ENCODE measurements at regions not wholly inside any gene's neighbourhood (a gene's known extent, or its start where the extent isn't known, plus 50 kb on each side); places are given as distances from the start of the nearest gene placed in this dataset.
"Not testable (repeated sequence)": the region's sequence is repeated elsewhere in the genome, so short reads cannot be mapped to it uniquely, and the experiment has no call there.

- no peak for DNase-seq
Observed at GRCh38 chr2:129361688-129362087, 617.8 kb upstream of the RAB6C start.

DNA sequence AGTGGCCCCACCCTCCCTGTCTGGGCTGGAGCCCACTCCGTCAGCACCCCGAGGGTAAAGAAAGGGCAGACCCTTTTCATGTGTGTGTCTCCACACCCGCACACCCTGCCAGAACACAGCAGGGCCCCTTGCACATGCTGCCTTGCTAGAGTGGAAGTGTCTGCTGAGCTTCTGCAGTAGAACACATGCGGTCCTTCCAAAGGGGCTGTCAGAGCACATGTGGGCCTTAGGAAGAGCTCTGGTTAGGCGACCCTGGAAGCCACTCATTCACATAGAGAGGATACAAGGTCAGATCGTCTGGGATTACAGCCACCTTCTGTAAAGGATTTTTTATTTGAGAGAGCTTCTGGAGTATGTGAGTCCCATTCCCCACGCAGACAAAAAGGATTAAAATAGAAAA lies 613.2 kb upstream of the RAB6C start:
- DNase-seq: no peak

- no peak for DNase-seq
Observed at GRCh38 chr2:129367107-129367506, 612.4 kb upstream of the RAB6C start.

DNA sequence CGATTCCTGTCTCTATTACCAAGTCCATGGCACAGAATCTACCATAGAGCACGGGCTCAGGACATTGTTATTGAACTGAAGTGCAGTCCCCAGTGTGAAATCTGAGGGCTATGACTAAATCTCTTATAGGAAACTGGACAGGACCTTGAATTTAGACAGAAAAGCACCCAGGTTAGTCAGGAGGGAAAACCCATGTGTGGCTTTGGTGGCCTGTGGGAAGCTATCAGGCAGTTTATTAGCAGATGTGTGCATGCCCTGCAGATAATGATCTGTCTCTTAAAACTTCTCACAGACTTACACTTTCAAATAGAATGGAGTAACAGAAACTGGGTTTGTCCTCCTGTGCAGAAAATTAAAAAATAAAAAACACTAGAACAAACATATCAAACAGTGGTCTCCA lies 610.0 kb upstream of the RAB6C start:
- DNase-seq: no peak

- no peak for DNase-seq
Observed at GRCh38 chr2:129374452-129374851, 605.0 kb upstream of the RAB6C start.

DNA sequence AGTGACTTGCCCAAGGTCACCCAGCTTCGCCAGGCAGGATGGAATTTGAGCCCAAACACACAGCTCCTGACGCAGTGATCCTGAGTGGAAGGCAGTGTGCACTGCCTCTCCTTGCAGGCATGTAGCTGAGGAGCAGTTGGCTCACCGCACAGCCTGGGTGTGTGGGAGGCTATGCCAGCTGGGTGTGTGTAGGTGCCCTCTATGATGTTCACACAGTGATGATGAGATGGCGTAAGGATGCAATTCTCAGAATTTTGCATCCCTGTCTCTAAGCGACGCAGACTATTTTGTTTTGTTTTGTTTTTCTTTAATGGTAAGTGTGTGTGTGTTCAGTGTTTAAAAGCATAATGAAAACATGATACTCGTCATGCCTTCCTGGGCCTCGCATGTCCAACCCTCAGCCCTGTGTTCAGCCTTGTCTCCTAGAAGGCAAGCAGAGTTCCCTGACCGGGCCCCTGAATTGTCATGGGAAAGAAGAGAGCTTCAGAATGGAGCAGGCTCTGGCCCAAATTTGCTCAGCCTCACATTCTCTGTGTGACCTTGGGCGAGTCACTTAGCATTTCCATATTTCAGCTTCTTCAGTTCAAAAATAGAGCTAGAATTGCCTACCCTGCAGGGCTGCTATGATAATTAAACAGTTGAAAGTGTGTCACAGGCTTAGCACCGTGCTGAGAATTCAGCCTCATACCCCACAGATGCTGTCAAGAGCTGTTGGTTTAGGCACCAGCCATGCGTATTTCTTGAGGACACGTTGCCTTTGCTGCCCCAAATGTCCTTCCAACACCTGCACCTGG lies 603.6 kb upstream of the RAB6C start:
- DNase-seq: no peak

- no peak for DNase-seq
Observed at GRCh38 chr2:129376426-129377077, 602.9 kb upstream of the RAB6C start.

- DNase-seq: no peak
Observed at GRCh38 chr2:129377078-129377469, 602.4 kb upstream of the RAB6C start.

GRCh38 chr2:129378186-129378585 lies 601.3 kb upstream of the RAB6C start:
- DNase-seq: no peak

DNA sequence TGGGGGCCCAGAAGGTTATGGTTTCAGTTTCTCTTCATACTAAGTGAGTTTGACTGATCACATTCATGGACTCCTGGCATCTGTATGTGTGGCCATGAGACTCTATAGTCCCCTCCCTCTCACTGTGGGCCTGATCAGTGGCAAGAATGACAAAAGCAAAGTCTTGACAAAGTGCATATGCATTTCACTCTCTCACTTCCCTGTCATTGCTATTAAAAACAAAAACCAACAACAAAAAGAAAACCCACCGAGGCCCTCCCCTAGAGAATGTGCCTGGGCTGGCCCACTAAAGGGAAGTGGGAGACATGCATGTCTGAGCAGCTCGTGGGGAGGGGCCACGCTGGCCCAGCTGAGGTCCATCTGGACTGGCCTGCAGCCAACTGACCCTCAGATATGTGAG lies 600.1 kb upstream of the RAB6C start:
- no peak for DNase-seq

DNA sequence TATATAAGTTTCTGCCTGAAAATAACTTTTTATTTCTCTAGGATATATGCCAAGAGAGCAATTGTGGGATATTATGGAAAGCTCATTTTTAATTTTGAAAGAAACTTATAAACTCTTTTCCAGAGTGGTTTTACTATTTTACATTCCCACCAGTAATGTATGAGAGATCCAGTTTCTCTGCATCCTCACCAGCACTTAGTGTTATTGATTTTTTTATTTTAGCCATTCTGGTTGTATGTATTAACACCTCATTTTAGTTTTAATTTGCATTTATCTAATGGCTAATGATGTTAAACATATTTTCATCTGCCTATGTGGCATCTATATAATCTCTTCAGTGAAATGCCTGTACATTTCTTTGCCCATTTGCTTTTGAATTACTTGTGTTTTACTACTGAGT lies 597.7 kb upstream of the RAB6C start:
- no peak for DNase-seq

- no peak for DNase-seq
Observed at GRCh38 chr2:129388870-129389269, 590.6 kb upstream of the RAB6C start.

DNA sequence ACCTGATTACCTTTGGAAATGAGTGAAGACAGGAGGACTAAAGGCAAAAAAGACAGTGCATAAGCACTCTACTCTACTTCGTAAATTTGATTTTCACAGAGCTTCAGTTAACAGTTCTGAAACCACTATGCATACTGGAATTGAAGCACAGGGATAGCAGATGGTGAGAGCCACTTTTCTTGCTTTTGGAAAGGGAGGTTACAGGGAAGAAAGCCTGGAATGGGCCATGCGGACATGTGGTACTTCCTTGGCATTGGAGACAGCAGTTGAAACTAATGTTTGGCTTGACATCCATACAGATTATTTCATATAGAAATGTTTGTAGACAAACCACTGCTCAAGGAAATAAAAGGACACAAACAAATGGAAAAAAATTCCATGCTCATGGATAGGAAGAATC lies 585.6 kb upstream of the RAB6C start:
- no peak for DNase-seq

- peak; percentile 63 for DNase-seq
Observed at GRCh38 chr2:129396980-129397599, 582.4 kb upstream of the RAB6C start.

DNA sequence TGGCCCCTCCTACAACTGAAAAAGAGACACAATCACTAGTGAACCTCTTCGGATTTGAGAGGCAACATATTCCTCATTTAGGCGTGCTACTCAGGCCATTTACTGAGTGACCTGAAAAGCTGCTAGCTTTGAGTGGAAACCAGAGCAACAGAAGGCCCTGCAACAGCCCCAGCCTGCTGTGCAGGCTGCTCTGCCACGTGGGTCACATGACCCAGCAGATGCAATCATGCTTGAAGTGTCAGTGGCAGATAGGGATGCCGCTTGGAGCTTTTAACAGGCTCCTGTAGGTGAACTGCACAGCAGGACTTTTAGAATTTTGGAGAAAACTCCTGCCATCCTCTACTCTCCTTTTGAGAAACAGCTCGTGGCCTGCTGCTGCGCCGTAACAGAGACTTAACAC lies 578.6 kb upstream of the RAB6C start:
- peak; percentile 46 for DNase-seq

DNA sequence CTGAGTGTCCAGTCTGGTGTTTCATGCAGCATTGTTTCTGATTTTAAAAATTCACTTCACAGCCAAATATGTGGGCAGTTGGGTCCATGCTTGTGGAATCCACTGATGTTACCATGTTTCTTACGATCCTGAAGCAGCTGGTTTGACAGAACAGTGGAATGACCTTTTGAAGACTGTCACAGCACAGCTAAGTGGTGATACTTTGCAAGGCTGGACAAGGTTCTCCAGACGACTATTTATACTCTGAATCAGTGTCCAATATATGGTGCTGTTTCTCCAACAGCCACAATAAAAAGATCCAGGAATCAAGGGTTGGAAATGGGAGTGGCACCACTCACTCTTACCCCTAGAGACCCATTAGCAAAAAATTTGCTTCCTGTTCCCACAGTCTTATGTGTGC lies 577.4 kb upstream of the RAB6C start:
- no peak for DNase-seq

DNA sequence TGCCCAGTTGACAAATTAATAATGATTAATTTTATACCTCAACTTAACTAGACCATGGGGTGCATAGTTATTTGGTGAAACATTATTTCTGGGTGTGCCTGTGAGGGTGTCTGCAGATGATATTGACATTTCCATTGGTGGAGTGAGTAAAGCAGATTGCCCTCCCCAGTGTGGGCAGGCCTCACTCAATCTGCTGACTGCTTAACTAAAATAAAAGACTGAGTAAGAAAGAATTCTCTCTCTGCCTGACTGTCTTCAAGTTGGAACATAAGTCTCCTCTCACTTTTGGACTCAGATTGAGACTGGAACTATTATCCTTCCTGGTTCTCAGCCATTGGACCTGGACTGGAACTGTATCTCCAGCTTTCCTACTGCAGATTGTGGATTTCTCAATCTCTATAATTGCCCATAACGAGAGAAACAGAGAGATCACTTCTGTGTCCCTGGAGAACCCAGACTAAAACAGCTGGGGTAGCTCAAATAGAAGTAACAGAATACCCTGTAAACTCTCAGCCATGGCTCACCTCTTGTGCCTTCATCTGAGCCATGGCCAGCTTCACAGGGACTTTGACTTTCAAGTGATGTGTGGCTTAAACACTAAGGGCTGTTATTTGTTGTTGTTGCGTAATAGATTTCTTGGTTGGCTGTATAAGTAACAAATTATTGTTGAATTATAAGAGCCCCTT lies 575.3 kb upstream of the RAB6C start:
- no peak for DNase-seq

DNA sequence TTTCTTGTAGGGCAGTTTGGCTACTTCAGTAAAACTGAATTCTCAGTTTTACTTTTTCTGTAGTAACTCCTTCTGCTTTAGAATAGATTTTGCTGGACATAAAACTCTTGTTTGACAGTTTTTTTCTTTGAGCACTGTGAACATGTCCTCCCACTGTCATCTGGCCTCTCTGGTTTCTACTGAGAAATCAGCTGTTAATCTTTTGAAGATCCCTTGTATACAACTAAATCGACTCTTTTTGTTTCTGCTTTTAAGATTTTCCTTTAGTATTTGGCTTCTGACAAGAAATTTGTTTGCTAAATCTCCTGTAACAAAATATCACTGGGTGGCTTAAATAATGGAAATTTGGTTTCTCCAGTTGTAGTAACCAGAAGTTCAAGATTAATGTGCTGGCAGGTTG lies 570.9 kb upstream of the RAB6C start:
- DNase-seq: no peak

GRCh38 chr2:129417041-129417440 lies 562.4 kb upstream of the RAB6C start:
- DNase-seq: not testable (repeated sequence)

GRCh38 chr2:129422028-129422427 lies 557.4 kb upstream of the RAB6C start:
- DNase-seq: no peak

GRCh38 chr2:129428086-129428660 lies 551.3 kb upstream of the RAB6C start:
- DNase-seq: no peak

GRCh38 chr2:129430911-129431310 lies 548.6 kb upstream of the RAB6C start:
- DNase-seq: no peak

GRCh38 chr2:129431881-129432280 lies 547.6 kb upstream of the RAB6C start:
- DNase-seq: no peak

Measured in NCI-H345 (cell line).